GM21723 (cell line): ENCODE measurements at regions not wholly inside any gene's neighbourhood (a gene's known extent, or its start where the extent isn't known, plus 50 kb on each side); places are given as distances from the start of the nearest gene placed in this dataset.
A peak's percentile ranks its signal among the peaks of the same experiment; 100 is the strongest.
"Not testable (repeated sequence)": the region's sequence is repeated elsewhere in the genome, so short reads cannot be mapped to it uniquely, and the experiment has no call there.

ENCODE experiments used
- ATAC-seq: cut with Tn5 transposase; IDR thresholded peaks from one replicate; pipeline ENCODE4 v1.9.1; 2021; ENCODE audit warnings: mild to moderate bottlenecking, moderate library complexity; ENCODE audit not compliant: unreplicated experiment

GRCh38 chr3:182124716-182125115 is 413.0 kb downstream of the SOX2 start:
- ATAC-seq, result no peak

DNA sequence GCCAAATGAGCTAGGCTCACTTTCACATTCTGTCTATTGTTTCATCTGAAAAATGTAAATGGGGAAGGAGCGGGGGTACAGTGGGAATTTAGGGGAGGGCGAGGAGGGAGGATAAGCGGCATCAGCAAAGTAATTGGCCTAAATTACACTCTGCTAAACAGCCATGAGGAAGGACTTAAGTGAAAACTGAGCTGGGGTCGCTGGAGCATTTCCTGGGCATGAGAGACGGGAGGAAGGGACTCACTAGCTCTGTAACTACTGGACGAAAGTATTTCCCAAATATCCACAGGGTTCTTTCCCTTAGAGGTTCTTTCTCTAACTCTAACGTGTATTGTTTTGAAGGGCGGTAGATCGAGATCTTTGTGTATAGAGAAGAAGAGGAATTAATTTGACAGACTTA is 418.0 kb downstream of the SOX2 start:
- no peak for ATAC-seq

GRCh38 chr3:182133752-182134151 is 422.0 kb downstream of the SOX2 start:
- ATAC-seq, result no peak

GRCh38 chr3:182135056-182135455 is 423.3 kb downstream of the SOX2 start:
- no peak for ATAC-seq

- no peak for ATAC-seq
Measured at GRCh38 chr3:182136008-182136910, 424.5 kb downstream of the SOX2 start.

DNA sequence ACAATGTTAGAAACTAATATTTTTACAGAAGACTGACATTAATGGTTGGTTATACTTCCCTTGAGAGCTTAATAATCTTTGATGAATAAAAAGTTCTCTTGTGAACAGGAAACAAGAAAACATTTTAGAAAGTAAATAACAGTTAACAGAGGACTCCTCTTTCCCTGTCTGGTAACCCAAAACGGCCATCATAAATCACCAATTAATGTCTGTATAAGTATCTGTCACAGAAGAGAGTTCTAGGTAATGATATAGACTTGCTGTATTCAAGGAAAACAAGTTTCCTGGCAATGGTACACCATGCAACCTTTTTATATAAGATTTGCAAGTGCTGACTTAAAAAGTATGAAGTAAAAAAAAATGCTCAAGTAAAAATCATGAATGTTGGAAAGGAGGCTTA is 426.7 kb downstream of the SOX2 start:
- no peak for ATAC-seq

DNA sequence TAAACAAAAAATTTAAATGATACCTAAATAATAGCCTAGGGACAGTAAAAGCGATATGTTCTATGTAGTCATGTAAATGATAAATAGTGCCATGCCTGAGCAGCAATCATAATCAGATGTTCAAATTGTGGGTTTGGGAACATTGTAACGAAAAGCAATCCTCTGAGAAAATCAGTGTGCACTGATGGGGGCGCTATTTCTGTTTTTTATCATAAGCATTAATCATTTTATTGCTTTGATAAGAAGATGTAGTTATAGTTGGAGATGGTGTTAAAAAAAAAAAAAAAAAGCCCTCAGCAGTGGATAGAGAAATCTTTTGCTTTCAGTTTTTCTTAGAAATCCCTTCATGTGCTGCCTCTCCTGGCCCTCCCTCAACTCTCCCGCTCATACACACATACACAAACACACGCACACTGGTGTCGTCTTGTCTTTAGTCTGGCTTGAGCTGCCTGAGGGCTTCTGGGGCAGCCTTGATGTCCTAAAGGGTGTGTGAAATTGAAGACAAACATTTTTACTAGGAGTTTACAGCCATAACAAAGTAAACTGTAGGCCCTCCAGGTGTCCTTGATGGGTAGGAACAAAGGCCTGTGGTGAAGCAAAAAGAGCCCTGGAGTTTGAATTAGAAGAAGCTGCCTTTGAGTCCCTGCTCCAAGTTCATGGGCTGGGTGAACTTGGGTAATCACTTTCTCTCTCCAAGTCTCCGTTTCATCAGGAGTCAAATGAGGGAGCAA is 428.1 kb downstream of the SOX2 start:
- ATAC-seq, result no peak

DNA sequence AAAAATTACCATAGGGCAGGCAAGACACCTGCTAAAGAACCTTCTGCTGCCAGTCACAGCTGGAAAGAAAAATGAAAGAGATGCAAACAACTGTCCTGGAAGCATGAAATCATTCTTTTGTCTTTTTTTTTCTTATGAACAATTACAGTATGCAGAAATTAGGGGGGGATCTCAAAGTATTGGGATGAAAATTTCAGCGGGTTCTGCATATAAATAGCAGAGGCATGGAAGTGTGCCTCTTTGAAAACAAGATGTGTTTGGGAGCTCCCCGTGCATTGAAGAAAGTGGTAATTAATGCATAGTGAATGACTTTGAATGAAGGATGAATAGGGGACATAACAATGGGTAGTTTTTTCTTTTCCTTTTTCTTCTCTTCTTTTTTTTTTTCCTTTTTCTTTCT is 431.2 kb downstream of the SOX2 start:
- ATAC-seq, result no peak

DNA sequence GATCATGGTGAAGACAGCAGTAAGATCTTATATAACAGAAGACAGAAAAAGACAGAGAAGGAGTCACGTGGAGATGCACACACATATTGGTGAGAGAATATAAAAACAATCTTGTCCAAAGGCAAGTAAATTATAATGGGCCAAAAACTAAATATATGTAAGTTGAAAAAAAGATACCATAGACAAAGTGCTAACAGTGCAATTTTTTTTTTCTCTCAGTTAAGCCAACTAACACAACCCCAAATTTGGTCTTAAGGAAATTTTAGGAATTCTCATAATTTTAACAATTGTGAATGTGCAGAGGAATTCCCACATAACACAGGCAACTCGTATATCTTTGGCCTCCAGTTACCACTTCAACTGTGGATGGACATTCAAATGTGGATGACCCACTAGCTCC is 432.2 kb downstream of the SOX2 start:
- ATAC-seq, result no peak

- ATAC-seq, result no peak
Measured at GRCh38 chr3:182148360-182148759, 436.6 kb downstream of the SOX2 start.

GRCh38 chr3:182149594-182149993 is 437.9 kb downstream of the SOX2 start:
- no peak for ATAC-seq

DNA sequence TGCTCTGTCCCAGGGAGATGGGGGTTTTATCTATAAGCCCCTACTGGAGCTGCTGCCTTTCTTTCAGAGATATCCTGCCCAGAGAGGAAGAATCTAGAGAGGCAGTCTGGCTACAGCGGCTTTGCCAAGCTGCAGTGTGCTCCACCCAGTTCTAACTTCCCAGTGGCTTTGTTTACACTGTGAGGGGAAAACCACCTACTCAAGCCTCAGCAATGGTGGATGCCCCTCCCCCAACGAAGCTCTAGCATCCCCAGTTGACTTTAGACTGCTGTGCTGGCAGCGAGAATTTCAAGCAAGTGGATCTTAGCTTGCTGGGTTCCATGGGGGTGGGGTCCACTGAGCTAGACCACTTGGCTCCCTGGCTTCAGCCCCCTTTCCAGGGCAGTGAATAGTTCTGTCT is 444.6 kb downstream of the SOX2 start:
- not testable (repeated sequence) for ATAC-seq

DNA sequence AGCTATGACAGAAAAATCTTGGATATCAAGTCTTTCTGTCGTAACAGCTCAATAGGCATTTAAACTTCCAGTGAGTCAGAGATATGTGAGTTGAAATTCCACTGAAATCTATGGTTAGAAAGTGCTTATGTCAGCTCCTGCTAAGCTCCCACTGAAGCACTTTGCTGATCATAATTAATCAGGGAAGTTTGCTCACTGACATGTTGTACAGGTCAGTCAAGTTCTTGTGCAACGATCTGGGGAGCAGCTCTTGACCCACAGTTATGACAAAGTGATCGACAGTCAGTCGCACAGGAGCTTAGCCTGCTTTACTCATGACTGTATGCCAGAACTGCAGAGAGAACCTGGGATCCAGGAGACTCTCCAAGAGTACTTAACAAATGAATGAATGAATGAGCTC is 453.5 kb downstream of the SOX2 start:
- no peak for ATAC-seq

- no peak for ATAC-seq
Measured at GRCh38 chr3:182172534-182172933, 460.8 kb downstream of the SOX2 start.

DNA sequence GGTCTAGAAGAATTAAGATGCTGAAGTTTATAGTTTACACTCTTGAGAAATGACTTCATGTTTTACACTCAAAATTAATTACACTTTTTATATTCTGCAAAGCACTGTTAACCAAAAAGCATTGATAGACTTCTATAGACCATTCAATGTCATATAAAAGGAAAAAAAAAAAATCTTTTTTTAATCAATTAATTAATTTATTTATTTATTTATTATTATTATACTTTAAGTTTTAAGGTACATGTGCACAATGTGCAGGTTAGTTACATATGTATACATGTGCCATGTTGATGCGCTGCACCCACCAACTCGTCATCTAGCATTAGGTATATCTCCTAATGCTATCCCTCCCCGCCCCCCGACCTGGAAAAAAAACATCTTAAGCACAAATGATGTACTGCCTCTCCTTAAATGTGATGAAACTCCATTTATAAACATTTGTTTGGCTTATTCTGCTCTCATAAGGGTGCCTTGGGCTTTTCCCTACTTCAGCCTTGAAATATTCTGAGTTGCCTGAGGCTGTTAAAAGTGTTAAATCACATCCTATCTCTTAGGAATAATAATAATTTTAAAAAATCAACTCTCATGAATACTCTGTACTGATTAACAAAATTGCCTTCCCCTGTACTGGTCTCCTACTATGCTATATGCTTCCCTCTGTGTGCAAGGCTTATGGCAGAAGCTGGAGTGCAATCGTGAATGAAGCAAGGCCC is 466.9 kb downstream of the SOX2 start:
- ATAC-seq, result no peak

DNA sequence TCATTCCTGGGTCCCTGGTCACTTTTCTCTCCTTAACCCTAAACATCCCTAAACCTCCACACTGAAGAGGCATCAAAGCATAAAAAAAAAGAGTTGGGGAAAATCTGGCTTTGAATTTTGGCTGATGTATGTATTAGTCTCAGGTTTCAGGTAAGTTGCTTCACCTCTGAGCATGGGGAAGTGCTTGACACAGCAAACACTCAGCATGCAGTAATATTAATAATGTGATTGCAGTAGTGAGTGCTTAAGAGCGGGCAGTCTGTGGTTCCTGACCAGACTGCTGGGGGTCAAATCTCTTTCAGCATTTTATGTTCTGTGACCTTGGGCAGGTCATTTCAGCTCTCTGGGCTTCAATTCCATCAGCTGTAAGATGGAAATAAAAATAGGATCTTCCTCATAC is 467.9 kb downstream of the SOX2 start:
- ATAC-seq, result no peak

DNA sequence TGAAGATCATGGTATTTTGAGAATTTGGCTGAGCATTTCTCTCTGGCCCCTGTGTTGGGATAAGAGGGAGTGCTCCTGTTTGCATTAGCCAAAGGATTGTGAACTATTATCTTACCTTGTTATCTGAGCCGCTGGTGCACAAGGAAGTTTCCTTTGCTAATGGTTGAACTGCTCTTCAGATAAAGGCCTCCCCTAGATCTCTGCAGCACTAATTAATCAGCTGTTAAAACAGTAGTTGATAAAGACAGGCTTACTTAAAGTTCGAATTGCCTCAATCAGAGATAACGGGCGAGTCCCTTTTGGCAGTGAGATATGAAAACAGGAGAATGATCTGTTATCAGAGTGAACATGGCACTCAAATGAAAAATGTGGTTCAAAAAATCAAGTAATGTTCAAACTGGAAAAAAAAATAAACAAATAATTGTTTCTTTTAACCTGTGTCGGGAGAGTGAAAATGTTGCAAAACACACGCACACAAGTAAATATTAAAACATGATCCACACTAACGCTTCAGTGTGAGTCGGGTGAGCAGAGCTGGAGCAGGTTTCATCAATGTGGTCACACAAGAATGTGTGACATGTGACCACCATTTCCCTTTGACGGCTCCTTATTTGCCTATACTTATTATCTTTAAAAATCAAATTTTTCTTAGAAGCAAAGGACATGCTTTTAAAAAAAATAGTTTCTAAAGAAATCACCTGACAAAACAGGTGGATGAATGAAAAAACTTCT is 469.1 kb downstream of the SOX2 start:
- ATAC-seq, result no peak

GRCh38 chr3:182182531-182182968 is 470.8 kb downstream of the SOX2 start:
- ATAC-seq, result peak; percentile 81

DNA sequence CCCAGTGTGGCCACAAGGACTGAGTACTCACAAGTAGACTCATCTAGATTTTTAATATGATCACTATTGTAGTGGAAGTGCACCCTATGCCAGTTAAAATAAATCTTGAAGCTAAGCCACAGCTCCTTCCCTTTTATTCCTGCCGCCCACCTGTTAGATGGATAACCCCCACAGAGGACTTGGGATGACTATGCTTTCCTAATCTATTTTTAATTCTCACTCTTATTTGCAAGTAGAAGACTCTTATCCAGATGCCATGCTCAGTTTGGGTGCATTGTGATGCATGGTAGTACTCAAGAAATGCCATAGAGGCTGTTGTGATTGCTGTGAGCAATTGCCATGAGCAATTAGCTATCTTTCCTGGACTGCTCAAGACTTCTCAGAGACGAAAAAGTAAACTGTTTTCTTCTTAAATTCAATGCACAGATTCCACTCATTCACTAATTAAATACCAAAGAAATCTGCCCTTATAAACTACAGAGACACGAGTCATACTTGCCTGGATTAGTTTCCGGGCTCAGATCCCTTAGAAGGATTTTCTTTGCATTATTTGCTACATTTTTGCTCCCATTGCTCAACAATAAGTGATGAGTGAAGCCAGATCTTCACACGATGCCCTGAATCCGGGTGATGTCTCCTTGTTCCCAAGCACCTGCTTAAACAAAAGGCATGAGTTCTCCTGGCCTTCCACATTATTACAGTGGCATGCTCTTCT is 472.1 kb downstream of the SOX2 start:
- ATAC-seq, result no peak

- no peak for ATAC-seq
Measured at GRCh38 chr3:182185313-182185712, 473.6 kb downstream of the SOX2 start.
